Astrocyte (in vitro differentiated cells and primary cell): ENCODE measurements at regions not wholly inside any gene's neighbourhood (a gene's known extent, or its start where the extent isn't known, plus 50 kb on each side); places are given as distances from the start of the nearest gene placed in this dataset.

Experiments used
- DNase-seq: peaks from one replicate; pipeline ENCODE4 v3.0.0-alpha.2; 2010; ENCODE audit warnings: low read depth
- FAIRE-seq: peaks from 2 replicates; lab custom pipeline; 2011; peaks lifted over from hg19 to GRCh38; lab: Jason Lieb, UNC
- H2AFZ ChIP-seq: 2 replicates; pipeline ENCODE4 v1.6.0; 2012; ENCODE audit warnings: low read depth, low read length, inconsistent platforms
- H3K27ac ChIP-seq: 2 replicates; pipeline ENCODE4 v1.5.1; 2011; ENCODE audit warnings: low read depth, low read length, inconsistent platforms
- H3K27me3 ChIP-seq: 2 replicates; pipeline ENCODE4 v1.6.0; 2011; ENCODE audit warnings: low read length, inconsistent platforms; ENCODE audit not compliant: insufficient read depth
- H3K36me3 ChIP-seq: 2 replicates; pipeline ENCODE4 v1.5.1; 2011; ENCODE audit warnings: low read length, inconsistent platforms; ENCODE audit not compliant: insufficient read depth
- H3K4me1 ChIP-seq: 2 replicates; pipeline ENCODE4 v1.5.1; 2011; ENCODE audit warnings: low read length, inconsistent platforms; ENCODE audit not compliant: insufficient read depth
- H3K4me2 ChIP-seq: 2 replicates; pipeline ENCODE4 v1.6.0; 2012; ENCODE audit warnings: low read length, inconsistent platforms
- H3K4me3 ChIP-seq: 2 replicates; pipeline ENCODE4 v1.5.1; 2011; ENCODE audit warnings: low read depth, mild to moderate bottlenecking, low read length, inconsistent platforms; ENCODE audit not compliant: insufficient read depth
- H3K79me2 ChIP-seq: 2 replicates; pipeline ENCODE4 v1.6.0; 2012; ENCODE audit warnings: mild to moderate bottlenecking, low read length, inconsistent platforms; ENCODE audit not compliant: insufficient read depth
- H3K9ac ChIP-seq: 2 replicates; pipeline ENCODE4 v1.6.0; 2012; ENCODE audit warnings: mild to moderate bottlenecking, low read length, inconsistent platforms
- H3K9me3 ChIP-seq: 2 replicates; pipeline ENCODE4 v1.5.1; 2012; ENCODE audit warnings: low read depth, mild to moderate bottlenecking, low read length, inconsistent platforms; ENCODE audit not compliant: insufficient read depth
- H4K20me1 ChIP-seq: 2 replicates; pipeline ENCODE4 v1.6.0; 2012; ENCODE audit warnings: low read length, inconsistent platforms; ENCODE audit not compliant: insufficient read depth
- H3K27ac Mint-ChIP-seq: one replicate; pipeline ENCODE4 v1.8.0; 2021; ENCODE audit warnings: mild to moderate bottlenecking, mixed read lengths; ENCODE audit not compliant: unreplicated experiment
- H3K27me3 Mint-ChIP-seq: one replicate; pipeline ENCODE4 v1.8.0; 2021; ENCODE audit warnings: low read depth, mixed read lengths; ENCODE audit not compliant: unreplicated experiment
- H3K36me3 Mint-ChIP-seq: one replicate; pipeline ENCODE4 v1.8.0; 2021; ENCODE audit warnings: low read depth, mixed read lengths; ENCODE audit not compliant: unreplicated experiment
- H3K4me1 Mint-ChIP-seq: one replicate; pipeline ENCODE4 v1.8.0; 2021; ENCODE audit warnings: low read depth, mixed read lengths; ENCODE audit not compliant: unreplicated experiment
- H3K4me3 Mint-ChIP-seq: one replicate; pipeline ENCODE4 v1.8.0; 2021; ENCODE audit warnings: mild to moderate bottlenecking, moderate library complexity, mixed read lengths; ENCODE audit not compliant: unreplicated experiment
- H3K9me3 Mint-ChIP-seq: one replicate; pipeline ENCODE4 v1.8.0; 2021; ENCODE audit warnings: mild to moderate bottlenecking, mixed read lengths; ENCODE audit not compliant: unreplicated experiment
- EZH2 ChIP-seq: IDR thresholded peaks from 2 replicates; pipeline ENCODE4 v1.6.1; 2012; ENCODE audit warnings: mild to moderate bottlenecking, low read length, inconsistent platforms; ENCODE audit not compliant: insufficient read depth
- TF ChIP-seq, protein P1 (sequence below): IDR thresholded peaks from 2 replicates; pipeline ENCODE4 v1.5.1; 2011; ENCODE audit warnings: low read depth, mild to moderate bottlenecking, inconsistent platforms, low read length, moderate library complexity; ENCODE audit not compliant: insufficient read depth

DNA sequence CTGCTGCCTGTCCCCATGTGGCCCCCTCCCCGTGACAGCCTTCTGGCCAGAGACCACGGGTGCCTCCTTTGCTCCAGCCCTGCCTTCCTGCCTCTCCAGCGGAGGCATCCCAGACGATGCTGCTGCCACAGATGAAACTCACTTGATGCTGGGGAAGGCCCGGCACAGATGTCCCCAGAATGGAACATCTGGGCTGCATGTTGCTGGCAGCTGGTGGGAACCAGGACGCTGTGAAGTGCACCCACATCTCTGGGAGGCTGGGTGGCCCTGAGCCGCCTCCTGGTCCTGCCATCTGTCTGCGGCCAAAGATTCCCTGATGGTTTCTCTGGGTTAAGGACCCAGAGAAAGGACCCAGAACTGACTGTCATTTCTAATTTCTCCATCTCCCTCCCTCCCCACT is 51.9 kb upstream of the PTPRS start:
- TF ChIP-seq EZH2 = no peak
- TF ChIP-seq, protein P1, sequence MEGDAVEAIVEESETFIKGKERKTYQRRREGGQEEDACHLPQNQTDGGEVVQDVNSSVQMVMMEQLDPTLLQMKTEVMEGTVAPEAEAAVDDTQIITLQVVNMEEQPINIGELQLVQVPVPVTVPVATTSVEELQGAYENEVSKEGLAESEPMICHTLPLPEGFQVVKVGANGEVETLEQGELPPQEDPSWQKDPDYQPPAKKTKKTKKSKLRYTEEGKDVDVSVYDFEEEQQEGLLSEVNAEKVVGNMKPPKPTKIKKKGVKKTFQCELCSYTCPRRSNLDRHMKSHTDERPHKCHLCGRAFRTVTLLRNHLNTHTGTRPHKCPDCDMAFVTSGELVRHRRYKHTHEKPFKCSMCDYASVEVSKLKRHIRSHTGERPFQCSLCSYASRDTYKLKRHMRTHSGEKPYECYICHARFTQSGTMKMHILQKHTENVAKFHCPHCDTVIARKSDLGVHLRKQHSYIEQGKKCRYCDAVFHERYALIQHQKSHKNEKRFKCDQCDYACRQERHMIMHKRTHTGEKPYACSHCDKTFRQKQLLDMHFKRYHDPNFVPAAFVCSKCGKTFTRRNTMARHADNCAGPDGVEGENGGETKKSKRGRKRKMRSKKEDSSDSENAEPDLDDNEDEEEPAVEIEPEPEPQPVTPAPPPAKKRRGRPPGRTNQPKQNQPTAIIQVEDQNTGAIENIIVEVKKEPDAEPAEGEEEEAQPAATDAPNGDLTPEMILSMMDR = no peak
- DNase-seq = no peak
- Mint-ChIP-seq H3K27me3 (peaks cover 71% of the 10 kb centered on the region), H3K27ac (no peak overlapping the region), H3K4me1 (peaks cover under 1% of the 10 kb centered on the region), H3K4me3 (no peak overlapping the region), H3K9me3 (peaks cover 11% of the 10 kb centered on the region), H3K36me3 (no peaks in the 10 kb centered on the region)
- Histone ChIP-seq H2AFZ (no peak overlapping the region), H3K4me2 (no peak overlapping the region), H3K9me3 (no peaks in the 10 kb centered on the region), H3K27me3 (peaks cover 43% of the 10 kb centered on the region), H3K4me1 (no peaks in the 10 kb centered on the region), H3K79me2 (no peaks in the 10 kb centered on the region), H4K20me1 (no peaks in the 10 kb centered on the region), H3K9ac (no peak overlapping the region), H3K36me3 (no peaks in the 10 kb centered on the region), H3K4me3 (no peak overlapping the region), H3K27ac (no peak overlapping the region)
- no peak for FAIRE-seq

DNA sequence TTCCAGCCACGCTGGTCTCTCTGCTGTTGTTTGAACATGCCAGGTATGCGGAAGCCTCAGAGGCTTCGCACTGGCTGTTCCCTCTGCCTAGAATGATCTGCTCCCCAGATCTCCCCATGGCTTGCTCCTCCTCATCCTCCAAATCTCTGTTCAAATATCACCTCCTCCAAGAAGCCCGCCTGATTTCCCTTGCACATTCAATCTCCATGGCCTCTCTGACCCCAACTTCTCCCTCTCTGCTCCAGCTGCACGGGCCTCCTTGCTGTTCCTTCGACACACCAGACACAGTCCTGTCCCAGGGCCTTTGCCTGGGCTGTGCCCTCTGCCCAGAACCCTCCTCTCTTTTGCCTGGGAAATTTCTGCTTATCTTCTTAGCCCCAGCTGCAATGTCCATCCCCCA is 52.5 kb upstream of the PTPRS start:
- no peak overlapping the region for H3K4me2 ChIP-seq
- H3K4me3 ChIP-seq = no peak overlapping the region
- H2AFZ ChIP-seq = no peak overlapping the region
- peaks cover 72% of the 10 kb centered on the region for H3K27me3 Mint-ChIP-seq
- no peak overlapping the region for H3K27ac Mint-ChIP-seq
- H3K36me3 ChIP-seq = no peaks in the 10 kb centered on the region
- DNase-seq = no peak
- no peak for FAIRE-seq
- H3K9me3 Mint-ChIP-seq = peaks cover 8% of the 10 kb centered on the region
- no peak overlapping the region for H3K9ac ChIP-seq
- H3K4me1 Mint-ChIP-seq = peaks cover 4% of the 10 kb centered on the region
- H3K4me3 Mint-ChIP-seq = no peak overlapping the region
- no peaks in the 10 kb centered on the region for H3K36me3 Mint-ChIP-seq
- no peaks in the 10 kb centered on the region for H3K4me1 ChIP-seq
- no peaks in the 10 kb centered on the region for H3K9me3 ChIP-seq
- no peak for TF ChIP-seq EZH2
- TF ChIP-seq, protein P1 = no peak
- no peaks in the 10 kb centered on the region for H4K20me1 ChIP-seq
- no peak overlapping the region for H3K27ac ChIP-seq
- no peaks in the 10 kb centered on the region for H3K79me2 ChIP-seq
- H3K27me3 ChIP-seq = peaks cover 49% of the 10 kb centered on the region

DNA sequence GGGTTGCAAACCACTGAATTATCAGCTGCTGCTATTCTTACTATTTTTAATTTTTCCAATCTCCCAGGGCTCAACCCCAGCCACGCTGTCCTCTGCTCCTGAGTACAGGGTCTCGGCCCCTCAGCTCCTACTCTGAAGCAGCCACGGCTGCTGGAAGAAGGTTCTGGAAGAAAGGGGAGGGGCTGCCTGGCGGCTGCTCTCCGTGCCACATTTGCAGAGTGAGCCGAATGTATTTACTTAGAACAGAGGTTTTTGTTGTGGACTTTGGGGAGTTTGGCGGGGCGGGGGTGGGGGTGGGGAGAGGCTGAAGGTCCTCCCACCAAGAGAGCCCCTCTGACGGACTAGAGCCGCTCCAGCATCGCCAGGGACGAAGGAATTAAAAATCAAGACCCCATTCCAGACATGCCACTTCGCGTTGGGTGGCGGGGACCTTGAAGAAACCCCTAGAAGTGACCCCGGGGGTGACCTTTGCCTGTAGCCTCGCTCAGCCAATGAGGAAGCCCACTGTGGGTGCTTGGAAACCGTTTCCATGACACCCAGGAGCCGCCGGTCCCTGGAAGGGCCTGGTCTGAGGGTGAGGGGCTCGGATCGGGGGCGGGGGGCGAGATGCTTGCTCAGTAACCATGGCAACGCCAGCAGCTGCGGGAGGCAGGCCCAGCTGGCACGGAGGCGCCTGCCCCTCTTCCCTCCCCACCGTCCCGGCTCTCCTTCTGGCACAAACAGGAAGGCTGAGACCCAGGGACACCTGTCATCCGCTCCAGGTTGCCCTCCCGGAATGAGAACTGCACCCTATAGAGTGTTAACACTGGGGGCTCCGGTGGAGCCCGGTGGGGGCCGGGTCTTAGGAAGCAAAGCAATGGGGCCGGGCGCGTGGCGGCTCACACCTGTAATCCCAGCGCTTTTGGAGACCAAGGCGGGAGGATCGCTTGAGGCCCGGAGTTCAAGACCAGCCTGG is 54.2 kb upstream of the PTPRS start:
- Mint-ChIP-seq H3K4me1 (peaks cover 4% of the 10 kb centered on the region), H3K4me3 (no peak overlapping the region), H3K36me3 (no peaks in the 10 kb centered on the region), H3K9me3 (peaks cover 2% of the 10 kb centered on the region), H3K27ac (no peak overlapping the region), H3K27me3 (peaks cover 67% of the 10 kb centered on the region)
- Histone ChIP-seq H3K79me2 (no peaks in the 10 kb centered on the region), H4K20me1 (no peaks in the 10 kb centered on the region), H3K9ac (no peak overlapping the region), H3K4me1 (no peaks in the 10 kb centered on the region), H3K27ac (no peak overlapping the region), H3K36me3 (no peaks in the 10 kb centered on the region), H3K27me3 (peaks cover 57% of the 10 kb centered on the region), H3K9me3 (no peaks in the 10 kb centered on the region), H3K4me3 (no peak overlapping the region), H3K4me2 (no peak overlapping the region), H2AFZ (no peak overlapping the region)
- DNase-seq (no peak), FAIRE-seq (no peak)
- TF ChIP-seq EZH2 = no peak
- TF ChIP-seq, protein P1 = no peak
